ENCODE measurements at regions not wholly inside any gene's neighbourhood (a gene's known extent, or its start where the extent isn't known, plus 50 kb on each side); places are given as distances from the start of the nearest gene placed in this dataset.

DNA sequence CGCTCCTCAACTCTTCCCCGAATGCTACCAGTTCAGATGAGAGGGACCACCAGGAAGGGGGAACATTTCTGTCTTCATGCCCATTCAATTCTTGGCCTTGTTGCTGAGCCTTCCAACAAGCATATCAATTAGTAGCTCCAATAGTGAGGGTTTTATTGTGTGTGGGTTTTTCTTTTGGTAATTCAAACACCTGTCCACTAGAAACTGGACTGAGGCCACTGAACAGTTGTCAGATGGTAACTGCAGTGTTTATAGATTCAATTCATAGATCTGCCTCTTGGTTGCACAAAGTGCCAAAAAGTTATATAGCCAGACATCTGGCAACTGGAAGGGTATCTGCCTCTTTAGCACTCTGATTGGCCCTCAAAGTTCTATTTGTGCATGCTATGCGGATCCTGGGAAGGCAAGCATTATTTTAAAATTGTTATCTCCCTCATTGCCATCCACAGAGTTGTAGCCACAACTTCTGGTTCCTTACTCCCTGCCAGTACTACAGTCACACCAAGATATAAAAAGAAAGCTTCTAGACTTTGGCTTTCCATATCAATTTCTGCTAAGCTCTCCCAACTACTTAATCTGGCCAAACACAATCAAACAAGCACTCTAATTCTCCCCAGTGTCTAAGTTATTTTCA lies 83.3 kb upstream of the ZNF521 start:
- no peak for TF ChIP-seq YY1 (IDR thresholded peaks at IDR 0.05; ENCODE audit: low read depth)
- TF ChIP-seq TCF12 (IDR thresholded peaks at IDR 0.05; ENCODE audit: low read depth), result no peak
- TF ChIP-seq ZBTB7A (IDR thresholded peaks at IDR 0.05; ENCODE audit: low read depth), result no peak
- TF ChIP-seq CREB1 (IDR thresholded peaks at IDR 0.05; ENCODE audit: low read depth), result no peak
- TF ChIP-seq EP300 (IDR thresholded peaks at IDR 0.05; ENCODE audit: borderline replicate concordance), result no peak
- no peak for TF ChIP-seq FOXM1 (IDR thresholded peaks at IDR 0.05; ENCODE audit: borderline replicate concordance, low read depth)
- no peak for TF ChIP-seq TEAD4 (IDR thresholded peaks at IDR 0.05)
- TF ChIP-seq, protein P1, sequence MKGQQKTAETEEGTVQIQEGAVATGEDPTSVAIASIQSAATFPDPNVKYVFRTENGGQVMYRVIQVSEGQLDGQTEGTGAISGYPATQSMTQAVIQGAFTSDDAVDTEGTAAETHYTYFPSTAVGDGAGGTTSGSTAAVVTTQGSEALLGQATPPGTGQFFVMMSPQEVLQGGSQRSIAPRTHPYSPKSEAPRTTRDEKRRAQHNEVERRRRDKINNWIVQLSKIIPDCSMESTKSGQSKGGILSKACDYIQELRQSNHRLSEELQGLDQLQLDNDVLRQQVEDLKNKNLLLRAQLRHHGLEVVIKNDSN (IDR thresholded peaks at IDR 0.05), result no peak
- no peak for TF ChIP-seq NFIC (IDR thresholded peaks at IDR 0.05)
- no peak for TF ChIP-seq CEBPB (IDR thresholded peaks at IDR 0.05)
- TF ChIP-seq, protein P2, sequence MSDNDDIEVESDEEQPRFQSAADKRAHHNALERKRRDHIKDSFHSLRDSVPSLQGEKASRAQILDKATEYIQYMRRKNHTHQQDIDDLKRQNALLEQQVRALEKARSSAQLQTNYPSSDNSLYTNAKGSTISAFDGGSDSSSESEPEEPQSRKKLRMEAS (IDR thresholded peaks at IDR 0.05), result no peak

DNA sequence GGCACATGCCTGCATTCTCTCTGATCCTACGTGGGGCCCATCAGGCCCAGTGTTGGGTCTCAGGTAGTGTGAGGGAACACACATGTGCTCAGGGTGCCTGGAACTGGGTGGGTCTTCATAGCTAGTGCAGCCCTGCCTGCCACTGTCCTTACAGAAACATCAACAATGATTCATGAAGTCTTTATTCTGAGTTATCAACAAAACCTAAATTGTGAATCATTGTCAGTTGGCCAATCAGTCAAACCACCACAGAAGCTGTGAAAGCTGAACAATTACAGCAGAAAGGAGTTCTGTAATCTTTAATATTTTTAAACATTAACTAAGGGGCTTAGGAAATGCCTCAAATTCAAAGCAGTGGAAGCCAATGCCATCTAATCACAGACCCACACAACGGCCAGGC lies 82.8 kb upstream of the ZNF521 start:
- no peak for TF ChIP-seq FOXM1 (IDR thresholded peaks at IDR 0.05; ENCODE audit: borderline replicate concordance, low read depth)
- TF ChIP-seq, protein P3, sequence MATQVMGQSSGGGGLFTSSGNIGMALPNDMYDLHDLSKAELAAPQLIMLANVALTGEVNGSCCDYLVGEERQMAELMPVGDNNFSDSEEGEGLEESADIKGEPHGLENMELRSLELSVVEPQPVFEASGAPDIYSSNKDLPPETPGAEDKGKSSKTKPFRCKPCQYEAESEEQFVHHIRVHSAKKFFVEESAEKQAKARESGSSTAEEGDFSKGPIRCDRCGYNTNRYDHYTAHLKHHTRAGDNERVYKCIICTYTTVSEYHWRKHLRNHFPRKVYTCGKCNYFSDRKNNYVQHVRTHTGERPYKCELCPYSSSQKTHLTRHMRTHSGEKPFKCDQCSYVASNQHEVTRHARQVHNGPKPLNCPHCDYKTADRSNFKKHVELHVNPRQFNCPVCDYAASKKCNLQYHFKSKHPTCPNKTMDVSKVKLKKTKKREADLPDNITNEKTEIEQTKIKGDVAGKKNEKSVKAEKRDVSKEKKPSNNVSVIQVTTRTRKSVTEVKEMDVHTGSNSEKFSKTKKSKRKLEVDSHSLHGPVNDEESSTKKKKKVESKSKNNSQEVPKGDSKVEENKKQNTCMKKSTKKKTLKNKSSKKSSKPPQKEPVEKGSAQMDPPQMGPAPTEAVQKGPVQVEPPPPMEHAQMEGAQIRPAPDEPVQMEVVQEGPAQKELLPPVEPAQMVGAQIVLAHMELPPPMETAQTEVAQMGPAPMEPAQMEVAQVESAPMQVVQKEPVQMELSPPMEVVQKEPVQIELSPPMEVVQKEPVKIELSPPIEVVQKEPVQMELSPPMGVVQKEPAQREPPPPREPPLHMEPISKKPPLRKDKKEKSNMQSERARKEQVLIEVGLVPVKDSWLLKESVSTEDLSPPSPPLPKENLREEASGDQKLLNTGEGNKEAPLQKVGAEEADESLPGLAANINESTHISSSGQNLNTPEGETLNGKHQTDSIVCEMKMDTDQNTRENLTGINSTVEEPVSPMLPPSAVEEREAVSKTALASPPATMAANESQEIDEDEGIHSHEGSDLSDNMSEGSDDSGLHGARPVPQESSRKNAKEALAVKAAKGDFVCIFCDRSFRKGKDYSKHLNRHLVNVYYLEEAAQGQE (IDR thresholded peaks at IDR 0.05; ENCODE audit: low read depth), result no peak
- no peak for TF ChIP-seq TEAD4 (IDR thresholded peaks at IDR 0.05)
- TF ChIP-seq EP300 (IDR thresholded peaks at IDR 0.05; ENCODE audit: borderline replicate concordance), result no peak
- TF ChIP-seq, protein P1 (IDR thresholded peaks at IDR 0.05), result no peak
- TF ChIP-seq EGR1 (IDR thresholded peaks at IDR 0.05), result no peak

DNA sequence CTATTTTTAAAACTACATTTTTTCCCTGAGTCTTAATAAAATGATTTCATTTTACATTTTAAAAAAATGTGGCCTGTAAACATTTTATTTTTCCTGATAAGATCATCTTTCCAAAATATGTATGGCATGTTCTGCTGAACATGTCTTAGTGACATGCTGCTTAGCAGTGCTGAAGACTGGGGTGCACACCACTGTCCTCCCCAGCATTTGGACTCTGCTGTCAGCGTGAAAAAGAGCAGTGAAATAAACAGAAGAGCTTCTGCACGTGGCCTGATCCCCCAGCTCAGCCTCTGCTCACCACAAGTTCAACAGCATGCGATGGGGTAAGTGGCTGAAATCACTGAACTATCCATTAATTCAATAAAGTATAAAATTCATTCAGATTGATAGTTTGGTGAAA lies 81.6 kb upstream of the ZNF521 start:
- TF ChIP-seq CREB1 (IDR thresholded peaks at IDR 0.05; ENCODE audit: low read depth) (no peak), CEBPB (IDR thresholded peaks at IDR 0.05) (no peak), RAD21 (IDR thresholded peaks at IDR 0.05; ENCODE audit: low read depth) (no peak), EP300 (IDR thresholded peaks at IDR 0.05; ENCODE audit: borderline replicate concordance) (no peak), FOXM1 (IDR thresholded peaks at IDR 0.05; ENCODE audit: borderline replicate concordance, low read depth) (no peak), TCF12 (IDR thresholded peaks at IDR 0.05; ENCODE audit: low read depth) (no peak)

DNA sequence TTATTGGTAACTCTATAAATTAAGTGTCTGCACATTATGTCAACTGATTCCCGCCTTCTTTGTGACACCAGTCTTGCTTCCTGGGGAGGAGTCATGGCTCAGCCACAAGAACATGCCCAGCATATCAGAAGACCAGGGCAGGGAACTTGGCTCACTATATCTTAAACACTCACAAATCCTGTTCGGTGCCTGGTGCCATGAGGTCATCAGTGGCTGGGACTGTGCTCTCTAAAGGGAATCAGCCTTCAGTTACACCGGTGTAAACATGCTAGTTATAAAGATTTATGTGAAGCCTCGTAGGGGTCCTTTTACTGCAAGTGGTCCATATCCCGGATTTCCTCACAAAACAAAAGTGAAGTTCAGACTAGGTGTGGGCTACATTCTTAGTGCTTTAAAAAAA lies 73.1 kb upstream of the ZNF521 start:
- TF ChIP-seq FOXM1 (IDR thresholded peaks at IDR 0.05; ENCODE audit: borderline replicate concordance, low read depth) (no peak), TEAD4 (IDR thresholded peaks at IDR 0.05) (no peak), NFIC (IDR thresholded peaks at IDR 0.05) (no peak)
- TF ChIP-seq, protein P3 (IDR thresholded peaks at IDR 0.05; ENCODE audit: low read depth), result no peak
- TF ChIP-seq, protein P1 (IDR thresholded peaks at IDR 0.05), result no peak

DNA sequence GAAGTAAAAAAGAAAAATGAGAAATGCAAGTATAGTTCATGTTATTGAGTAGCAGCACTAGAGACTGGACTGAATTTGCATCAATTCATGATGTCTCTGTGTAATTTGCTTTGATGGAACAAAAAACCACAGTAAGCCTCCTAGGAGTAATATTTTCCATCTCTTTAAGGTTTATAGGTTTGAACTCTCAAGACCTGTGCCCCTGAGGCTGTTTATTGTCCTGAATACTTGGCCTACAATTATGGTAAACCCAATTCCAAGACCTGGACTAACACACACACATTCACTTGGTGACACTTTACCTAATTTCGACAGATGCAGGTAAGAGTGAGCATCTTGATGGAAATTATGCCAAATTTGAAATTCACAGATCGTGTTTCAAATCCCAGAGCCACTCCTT lies 71.8 kb upstream of the ZNF521 start:
- TF ChIP-seq TEAD4 (IDR thresholded peaks at IDR 0.05) (no peak), RAD21 (IDR thresholded peaks at IDR 0.05; ENCODE audit: low read depth) (no peak), FOXM1 (IDR thresholded peaks at IDR 0.05; ENCODE audit: borderline replicate concordance, low read depth) (no peak), YY1 (IDR thresholded peaks at IDR 0.05; ENCODE audit: low read depth) (no peak), TCF12 (IDR thresholded peaks at IDR 0.05; ENCODE audit: low read depth) (no peak), ZBTB7A (IDR thresholded peaks at IDR 0.05; ENCODE audit: low read depth) (no peak)
- TF ChIP-seq, protein P1 (IDR thresholded peaks at IDR 0.05), result no peak
- TF ChIP-seq, protein P3 (IDR thresholded peaks at IDR 0.05; ENCODE audit: low read depth), result no peak

All from Ishikawa (cell line).